HK-2 (cell line): ENCODE measurements at regions not wholly inside any gene's neighbourhood (a gene's known extent, or its start where the extent isn't known, plus 50 kb on each side); places are given as distances from the start of the nearest gene placed in this dataset.

Experiments
- DNase-seq: peaks from one replicate; pipeline ENCODE4 v3.0.0-alpha.2; 2018; ENCODE audit not compliant: unreplicated experiment

GRCh38 chr18:78693429-78693828 is 286.2 kb upstream of the SALL3 start:
- DNase-seq, result no peak

- DNase-seq, result no peak
Measured at GRCh38 chr18:78696698-78697435, 282.8 kb upstream of the SALL3 start.

GRCh38 chr18:78697446-78697845 is 282.2 kb upstream of the SALL3 start:
- DNase-seq, result no peak

- no peak for DNase-seq
Measured at GRCh38 chr18:78698914-78699313, 280.7 kb upstream of the SALL3 start.

GRCh38 chr18:78699499-78699898 is 280.1 kb upstream of the SALL3 start:
- no peak for DNase-seq

- no peak for DNase-seq
Measured at GRCh38 chr18:78701771-78702396, 277.7 kb upstream of the SALL3 start.

- no peak for DNase-seq
Measured at GRCh38 chr18:78703291-78703690, 276.3 kb upstream of the SALL3 start.

- no peak for DNase-seq
Measured at GRCh38 chr18:78704971-78705461, 274.6 kb upstream of the SALL3 start.

GRCh38 chr18:78709261-78709809 is 270.3 kb upstream of the SALL3 start:
- no peak for DNase-seq

- DNase-seq, result no peak
Measured at GRCh38 chr18:78711316-78711715, 268.3 kb upstream of the SALL3 start.

- DNase-seq, result no peak
Measured at GRCh38 chr18:78711971-78712370, 267.6 kb upstream of the SALL3 start.

- no peak for DNase-seq
Measured at GRCh38 chr18:78713069-78713468, 266.5 kb upstream of the SALL3 start.

- DNase-seq, result no peak
Measured at GRCh38 chr18:78713726-78714125, 265.9 kb upstream of the SALL3 start.

GRCh38 chr18:78716022-78716421 is 263.6 kb upstream of the SALL3 start:
- no peak for DNase-seq

- DNase-seq, result no peak
Measured at GRCh38 chr18:78716581-78716980, 263.0 kb upstream of the SALL3 start.

- no peak for DNase-seq
Measured at GRCh38 chr18:78717051-78717765, 262.4 kb upstream of the SALL3 start.

- no peak for DNase-seq
Measured at GRCh38 chr18:78717766-78718150, 261.9 kb upstream of the SALL3 start.

GRCh38 chr18:78719821-78720220 is 259.8 kb upstream of the SALL3 start:
- DNase-seq, result no peak

- DNase-seq, result no peak
Measured at GRCh38 chr18:78720456-78721237, 259.0 kb upstream of the SALL3 start.

- no peak for DNase-seq
Measured at GRCh38 chr18:78721238-78721875, 258.3 kb upstream of the SALL3 start.

GRCh38 chr18:78721981-78722380 is 257.6 kb upstream of the SALL3 start:
- DNase-seq, result no peak
